Prostate gland (tissue), 2 donors: ENCODE measurements at regions not wholly inside any gene's neighbourhood (a gene's known extent, or its start where the extent isn't known, plus 50 kb on each side); places are given as distances from the start of the nearest gene placed in this dataset.

Source experiments
- DNase-seq: peaks from one replicate; pipeline ENCODE4 v3.0.0-alpha.2; 2019; ENCODE audit warnings: low spot score
- H3K27ac ChIP-seq, 2 donors: fragments of 200-600 bp; sonication (generic); 2 replicates each; pipeline ENCODE4 v1.5.1; 2017 to 2019
- H3K27me3 ChIP-seq: fragments of 200-600 bp; sonication (generic); replicated peaks from 2 replicates; pipeline ENCODE4 v1.5.1; 2019; ENCODE audit not compliant: insufficient read depth
- H3K36me3 ChIP-seq, 2 donors: fragments of 200-600 bp; sonication (generic); 1 replicate in 1 of 2; 2 replicates in 1 of 2; pipeline versions ENCODE4 v1.5.1 to v1.8.1; 2017 to 2019
- H3K4me1 ChIP-seq: fragments of 200-600 bp; sonication (generic); replicated peaks from 2 replicates; pipeline ENCODE4 v1.5.1; 2019
- H3K4me3 ChIP-seq, 2 donors: fragments of 200-600 bp; sonication (generic); 2 replicates each; pipeline ENCODE4 v1.5.1; 2017 to 2019
- H3K9me3 ChIP-seq: fragments of 200-600 bp; sonication (generic); 2 replicates; pipeline ENCODE4 v1.5.1; 2017
- CTCF ChIP-seq, 4 experiments: fragments of 200-600 bp in 2 of 4; fragments of 450-650 bp in 2 of 4; sonication (generic) in 2 of 4; IDR thresholded peaks; 1 replicate in 3 of 4; 2 replicates in 1 of 4; pipeline ENCODE4 v1.5.1; 2016 to 2019; ENCODE audit warnings: antibody characterized with exemption in 4 of 4, mild to moderate bottlenecking in 2 of 4, moderate library complexity in 2 of 4
- POLR2A ChIP-seq: fragments of 450-650 bp; IDR thresholded peaks from one replicate; pipeline ENCODE4 v1.6.1; 2016; ENCODE audit warnings: antibody characterized with exemption, mild to moderate bottlenecking
- POLR2AphosphoS5 ChIP-seq: sonication (generic); formaldehyde crosslinking; IDR thresholded peaks from one replicate; pipeline ENCODE4 v1.6.1; 2017; ENCODE audit warnings: antibody characterized with exemption
- WGBS: methylation state at CpG from one replicate; pipeline ENCODE4 v1.1.5; 2018; 5-methylcytosine and 5-hydroxymethylcytosine counted together
- intact Hi-C: fragments of 100-400 bp; cut with DNase I; formaldehyde crosslinking; loops from one replicate; pipeline ENCODE4 v1.14.2; 2022

- Histone ChIP-seq H3K36me3 (no peaks in the 10 kb centered on the region), H3K9me3 (no peaks in the 10 kb centered on the region), H3K27ac (no peak overlapping the region), H3K27me3 (no peaks in the 10 kb centered on the region), H3K4me3 (no peak overlapping the region), H3K4me1 (no peaks in the 10 kb centered on the region)
- no peak for TF ChIP-seq POLR2AphosphoS5
- TF ChIP-seq CTCF (IDR thresholded peaks at IDR 0.05) = no peak
- no peak for TF ChIP-seq POLR2A
- DNase-seq = no peak
- intact Hi-C loops = loop anchor here (5.0 to 10.0 kb wide), 2 partner anchors 372 to 1414 kb away; no protein-coding TSS in a partner anchor
- 95% methylated on average over 3 of the region's 3 CpGs for WGBS
These were observed 127.6 kb upstream of the HNMT start for GRCh38 chr2:137836671-137837070.

GRCh38 chr2:137837830-137838229 is 126.4 kb upstream of the HNMT start:
- Histone ChIP-seq H3K27ac (no peak overlapping the region), H3K36me3 (no peaks in the 10 kb centered on the region), H3K4me1 (no peaks in the 10 kb centered on the region), H3K9me3 (no peaks in the 10 kb centered on the region), H3K27me3 (no peaks in the 10 kb centered on the region), H3K4me3 (no peak overlapping the region)
- TF ChIP-seq POLR2AphosphoS5 (no peak), POLR2A (no peak), CTCF (IDR thresholded peaks at IDR 0.05) (no peak)
- intact Hi-C loops = loop anchor here (5.0 to 10.0 kb wide), 2 partner anchors 373 to 1416 kb away; no protein-coding TSS in a partner anchor
- no peak for DNase-seq
- 66% methylated on average over 4 of the region's 4 CpGs for WGBS

GRCh38 chr2:137838255-137839092 is 125.8 kb upstream of the HNMT start:
- no peak for DNase-seq
- WGBS = 43% methylated on average over 8 of the region's 8 CpGs
- no peaks in the 10 kb centered on the region for H3K4me1 ChIP-seq
- H3K4me3 ChIP-seq = no peak overlapping the region
- intact Hi-C loops = loop anchor here (5.0 to 10.0 kb wide), 2 partner anchors 374 to 1416 kb away; no protein-coding TSS in a partner anchor
- no peaks in the 10 kb centered on the region for H3K36me3 ChIP-seq
- TF ChIP-seq CTCF (IDR thresholded peaks at IDR 0.05) (peak; percentile 33 to 79 (median 70)), POLR2AphosphoS5 (no peak), POLR2A (no peak)
- H3K9me3 ChIP-seq = no peaks in the 10 kb centered on the region
- no peak overlapping the region for H3K27ac ChIP-seq
- H3K27me3 ChIP-seq = no peaks in the 10 kb centered on the region

- H3K9me3 ChIP-seq = no peaks in the 10 kb centered on the region
- intact Hi-C loops = no loop called here
- H3K4me1 ChIP-seq = no peaks in the 10 kb centered on the region
- no peak overlapping the region for H3K27ac ChIP-seq
- H3K36me3 ChIP-seq = no peaks in the 10 kb centered on the region
- no peak for DNase-seq
- no peak overlapping the region for H3K4me3 ChIP-seq
- no peaks in the 10 kb centered on the region for H3K27me3 ChIP-seq
- TF ChIP-seq POLR2A = no peak
- no peak for TF ChIP-seq CTCF (IDR thresholded peaks at IDR 0.05)
- no peak for TF ChIP-seq POLR2AphosphoS5
These were observed 121.8 kb upstream of the HNMT start for GRCh38 chr2:137842430-137842829.

- H3K9me3 ChIP-seq = no peaks in the 10 kb centered on the region
- WGBS = 88% methylated on average over 3 of the region's 3 CpGs
- TF ChIP-seq CTCF (IDR thresholded peaks at IDR 0.05) = no peak
- no peak for TF ChIP-seq POLR2A
- TF ChIP-seq POLR2AphosphoS5 = no peak
- H3K27me3 ChIP-seq = no peaks in the 10 kb centered on the region
- no peaks in the 10 kb centered on the region for H3K36me3 ChIP-seq
- DNase-seq = no peak
- H3K4me3 ChIP-seq = no peak overlapping the region
- H3K4me1 ChIP-seq = no peaks in the 10 kb centered on the region
- H3K27ac ChIP-seq = no peak overlapping the region
- intact Hi-C loops = no loop called here
These were observed 121.3 kb upstream of the HNMT start for GRCh38 chr2:137842952-137843351.
